AG10803 (cell line): ENCODE measurements at regions not wholly inside any gene's neighbourhood (a gene's known extent, or its start where the extent isn't known, plus 50 kb on each side); places are given as distances from the start of the nearest gene placed in this dataset.
A peak's percentile ranks its signal among the peaks of the same experiment; 100 is the strongest.
"Not testable (repeated sequence)": the region's sequence is repeated elsewhere in the genome, so short reads cannot be mapped to it uniquely, and the experiment has no call there.

Source experiments
- DNase-seq: peaks from one replicate; pipeline ENCODE4 v3.0.0; 2010; ENCODE audit warnings: low read depth
- H3K4me3 ChIP-seq: 2 replicates; pipeline ENCODE4 v1.5.1; 2011; ENCODE audit warnings: mild to moderate bottlenecking, low read length, control low read depth
- CTCF ChIP-seq: conservative IDR thresholded peaks from 2 replicates; pipeline ENCODE4 v1.5.1; 2011; ENCODE audit warnings: mild to moderate bottlenecking, low read length, control low read depth, inconsistent platforms

- TF ChIP-seq CTCF = no peak
- no peak for DNase-seq
- no peak overlapping the region for H3K4me3 ChIP-seq
These were observed 194.5 kb upstream of the AHR start for GRCh38 chr7:17103984-17104383.

GRCh38 chr7:17104419-17104818 lies 194.0 kb upstream of the AHR start:
- TF ChIP-seq CTCF = no peak
- DNase-seq = no peak
- H3K4me3 ChIP-seq = no peak overlapping the region

- H3K4me3 ChIP-seq = no peak overlapping the region
- DNase-seq = no peak
These were observed 192.8 kb upstream of the AHR start for GRCh38 chr7:17105701-17106100.

GRCh38 chr7:17108049-17108584 lies 190.3 kb upstream of the AHR start:
- no peak for DNase-seq

More at GRCh38 chr7:17105701-17106100, 192.8 kb upstream of the AHR start:
- TF ChIP-seq CTCF = no peak

GRCh38 chr7:17109020-17109419 lies 189.4 kb upstream of the AHR start:
- no peak for TF ChIP-seq CTCF
- peak; percentile 61 for DNase-seq
- H3K4me3 ChIP-seq = no peak overlapping the region

More at GRCh38 chr7:17108049-17108584, 190.3 kb upstream of the AHR start:
- TF ChIP-seq CTCF = no peak
- H3K4me3 ChIP-seq = no peak overlapping the region

- not testable (repeated sequence) for H3K4me3 ChIP-seq, DNase-seq
These were observed 184.7 kb upstream of the AHR start for GRCh38 chr7:17113770-17114169.

- no peak for DNase-seq
- H3K4me3 ChIP-seq = no peak overlapping the region
- no peak for TF ChIP-seq CTCF
These were observed 180.0 kb upstream of the AHR start for GRCh38 chr7:17118412-17118811.

- DNase-seq = no peak
- TF ChIP-seq CTCF = no peak
- H3K4me3 ChIP-seq = no peak overlapping the region
These were observed 177.7 kb upstream of the AHR start for GRCh38 chr7:17120756-17121155.
